GM23248 (cell line): ENCODE measurements at regions not wholly inside any gene's neighbourhood (a gene's known extent, or its start where the extent isn't known, plus 50 kb on each side); places are given as distances from the start of the nearest gene placed in this dataset.

Experiments
- EZH2 ChIP-seq: fragments of 200-600 bp; sonication (generic); IDR thresholded peaks from 2 replicates; pipeline ENCODE4 v1.6.1; 2018; ENCODE audit warnings: antibody characterized with exemption, mild to moderate bottlenecking; ENCODE audit not compliant: insufficient read depth, poor library complexity, severe bottlenecking
- EZH2phosphoT487 ChIP-seq: fragments of 200-600 bp; sonication (generic); IDR thresholded peaks from 2 replicates; pipeline ENCODE4 v1.6.1; 2018; ENCODE audit warnings: antibody characterized with exemption, moderate library complexity, mild to moderate bottlenecking, low read depth; ENCODE audit not compliant: insufficient read depth

- no peak for TF ChIP-seq EZH2
- TF ChIP-seq EZH2phosphoT487, result no peak
Measured at GRCh38 chr7:424301-424935, 95.2 kb downstream of the PDGFA start.
